Neural cell (in vitro differentiated cells): ENCODE measurements at regions not wholly inside any gene's neighbourhood (a gene's known extent, or its start where the extent isn't known, plus 50 kb on each side); places are given as distances from the start of the nearest gene placed in this dataset.
"Not testable (repeated sequence)": the region's sequence is repeated elsewhere in the genome, so short reads cannot be mapped to it uniquely, and the experiment has no call there.

ENCODE experiments used
- EP300 ChIP-seq: fragments of 450-650 bp; conservative IDR thresholded peaks from 2 replicates; pipeline ENCODE4 v1.6.1; 2014; ENCODE audit warnings: antibody characterized with exemption, mild to moderate bottlenecking, moderate library complexity; ENCODE audit not compliant: poor library complexity, severe bottlenecking
- MXI1 ChIP-seq: fragments of 450-650 bp; conservative IDR thresholded peaks from 2 replicates; pipeline ENCODE4 v1.6.1; 2014; ENCODE audit warnings: antibody characterized with exemption, mild to moderate bottlenecking; ENCODE audit not compliant: poor library complexity, severe bottlenecking
- POLR2AphosphoS5 ChIP-seq: IDR thresholded peaks from 2 replicates; pipeline ENCODE4 v1.6.1; 2012
- TF ChIP-seq, protein P1 (sequence below): fragments of 450-650 bp; IDR thresholded peaks from 2 replicates; pipeline ENCODE4 v1.5.1; 2014; ENCODE audit warnings: antibody characterized with exemption, mild to moderate bottlenecking, moderate library complexity; ENCODE audit not compliant: poor library complexity, severe bottlenecking

DNA sequence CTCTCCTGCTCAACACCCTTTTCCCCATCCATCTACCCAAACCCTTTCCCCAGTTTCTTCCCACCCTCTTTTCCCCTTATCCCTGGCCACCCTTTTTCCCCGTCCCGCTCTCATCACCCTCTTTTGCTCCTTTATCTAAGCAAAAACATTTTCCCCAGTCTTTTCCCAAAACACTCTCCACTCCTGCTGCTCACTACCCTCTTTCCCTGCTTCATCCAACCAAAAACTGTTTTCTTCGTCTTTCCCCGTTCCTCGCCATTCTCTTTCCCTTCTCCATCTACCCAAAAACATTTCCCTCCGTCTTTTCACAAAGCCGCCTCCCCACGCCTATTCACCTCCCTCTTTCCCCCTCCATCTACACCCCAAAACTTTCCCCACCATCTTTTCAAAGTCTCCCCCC is 80.9 kb upstream of the KCNJ18 start:
- TF ChIP-seq, protein P1, sequence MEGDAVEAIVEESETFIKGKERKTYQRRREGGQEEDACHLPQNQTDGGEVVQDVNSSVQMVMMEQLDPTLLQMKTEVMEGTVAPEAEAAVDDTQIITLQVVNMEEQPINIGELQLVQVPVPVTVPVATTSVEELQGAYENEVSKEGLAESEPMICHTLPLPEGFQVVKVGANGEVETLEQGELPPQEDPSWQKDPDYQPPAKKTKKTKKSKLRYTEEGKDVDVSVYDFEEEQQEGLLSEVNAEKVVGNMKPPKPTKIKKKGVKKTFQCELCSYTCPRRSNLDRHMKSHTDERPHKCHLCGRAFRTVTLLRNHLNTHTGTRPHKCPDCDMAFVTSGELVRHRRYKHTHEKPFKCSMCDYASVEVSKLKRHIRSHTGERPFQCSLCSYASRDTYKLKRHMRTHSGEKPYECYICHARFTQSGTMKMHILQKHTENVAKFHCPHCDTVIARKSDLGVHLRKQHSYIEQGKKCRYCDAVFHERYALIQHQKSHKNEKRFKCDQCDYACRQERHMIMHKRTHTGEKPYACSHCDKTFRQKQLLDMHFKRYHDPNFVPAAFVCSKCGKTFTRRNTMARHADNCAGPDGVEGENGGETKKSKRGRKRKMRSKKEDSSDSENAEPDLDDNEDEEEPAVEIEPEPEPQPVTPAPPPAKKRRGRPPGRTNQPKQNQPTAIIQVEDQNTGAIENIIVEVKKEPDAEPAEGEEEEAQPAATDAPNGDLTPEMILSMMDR = not testable (repeated sequence)
- TF ChIP-seq MXI1, EP300, POLR2AphosphoS5: not testable (repeated sequence)
